ENCODE measurements at regions not wholly inside any gene's neighbourhood (a gene's known extent, or its start where the extent isn't known, plus 50 kb on each side); places are given as distances from the start of the nearest gene placed in this dataset.

DNA sequence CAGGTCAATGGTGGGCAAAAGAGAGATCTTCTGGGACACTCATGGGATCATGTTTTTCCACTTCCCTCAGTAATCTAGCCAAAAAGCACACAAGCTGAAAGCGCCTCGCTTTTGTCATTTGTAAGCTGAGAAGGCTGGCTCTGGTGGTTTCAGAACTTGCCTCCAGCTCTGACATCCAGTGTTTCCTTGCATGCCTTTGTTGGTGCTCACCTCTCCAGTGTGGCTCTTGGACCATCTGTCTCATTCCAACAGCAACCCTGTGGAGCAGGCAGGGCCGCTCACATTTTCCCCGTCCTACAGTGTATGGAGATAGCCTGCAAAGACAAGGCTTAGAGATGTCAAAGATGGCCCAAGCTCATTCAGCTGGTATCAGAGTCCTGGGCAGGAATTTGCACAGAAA is 160.8 kb upstream of the KLF4 start:
- TF ChIP-seq, protein P1, sequence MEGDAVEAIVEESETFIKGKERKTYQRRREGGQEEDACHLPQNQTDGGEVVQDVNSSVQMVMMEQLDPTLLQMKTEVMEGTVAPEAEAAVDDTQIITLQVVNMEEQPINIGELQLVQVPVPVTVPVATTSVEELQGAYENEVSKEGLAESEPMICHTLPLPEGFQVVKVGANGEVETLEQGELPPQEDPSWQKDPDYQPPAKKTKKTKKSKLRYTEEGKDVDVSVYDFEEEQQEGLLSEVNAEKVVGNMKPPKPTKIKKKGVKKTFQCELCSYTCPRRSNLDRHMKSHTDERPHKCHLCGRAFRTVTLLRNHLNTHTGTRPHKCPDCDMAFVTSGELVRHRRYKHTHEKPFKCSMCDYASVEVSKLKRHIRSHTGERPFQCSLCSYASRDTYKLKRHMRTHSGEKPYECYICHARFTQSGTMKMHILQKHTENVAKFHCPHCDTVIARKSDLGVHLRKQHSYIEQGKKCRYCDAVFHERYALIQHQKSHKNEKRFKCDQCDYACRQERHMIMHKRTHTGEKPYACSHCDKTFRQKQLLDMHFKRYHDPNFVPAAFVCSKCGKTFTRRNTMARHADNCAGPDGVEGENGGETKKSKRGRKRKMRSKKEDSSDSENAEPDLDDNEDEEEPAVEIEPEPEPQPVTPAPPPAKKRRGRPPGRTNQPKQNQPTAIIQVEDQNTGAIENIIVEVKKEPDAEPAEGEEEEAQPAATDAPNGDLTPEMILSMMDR (conservative IDR thresholded peaks at IDR 0.05; ENCODE audit: low read length): no peak
- peak; percentile 64 for DNase-seq (ENCODE audit: low read depth)
- no peak overlapping the region for H3K4me3 ChIP-seq (ENCODE audit: low read length)

DNA sequence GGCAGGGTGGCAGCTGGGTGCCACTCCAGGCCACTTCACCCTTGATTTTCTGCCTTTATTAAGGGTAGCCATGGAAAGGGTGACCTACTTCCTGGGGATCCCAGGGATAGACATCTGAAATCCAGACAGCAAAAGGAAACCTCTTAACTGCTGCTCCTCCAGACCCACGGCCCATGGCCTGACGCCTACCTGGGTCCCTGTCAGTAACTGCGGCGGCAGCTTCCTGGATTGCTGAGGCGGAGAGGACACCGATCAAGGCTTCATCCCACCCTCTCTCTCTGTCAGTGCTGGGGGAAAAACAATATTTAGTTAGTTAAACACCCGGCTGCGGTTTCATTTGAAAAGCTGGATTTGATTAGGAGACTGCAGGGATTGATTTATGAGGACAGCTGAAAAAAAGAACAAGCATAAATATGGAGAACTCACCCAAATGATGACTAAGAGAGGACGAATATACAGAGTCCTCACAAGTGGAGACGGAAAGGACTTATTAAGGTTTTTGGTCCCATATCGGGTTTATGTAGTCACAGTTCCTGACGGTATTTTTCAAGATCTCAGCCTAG is 158.7 kb upstream of the KLF4 start:
- no peak overlapping the region for H3K4me3 ChIP-seq (ENCODE audit: low read length)
- peak; percentile 60 for DNase-seq (ENCODE audit: low read depth)
- TF ChIP-seq, protein P1 (conservative IDR thresholded peaks at IDR 0.05; ENCODE audit: low read length): no peak

DNA sequence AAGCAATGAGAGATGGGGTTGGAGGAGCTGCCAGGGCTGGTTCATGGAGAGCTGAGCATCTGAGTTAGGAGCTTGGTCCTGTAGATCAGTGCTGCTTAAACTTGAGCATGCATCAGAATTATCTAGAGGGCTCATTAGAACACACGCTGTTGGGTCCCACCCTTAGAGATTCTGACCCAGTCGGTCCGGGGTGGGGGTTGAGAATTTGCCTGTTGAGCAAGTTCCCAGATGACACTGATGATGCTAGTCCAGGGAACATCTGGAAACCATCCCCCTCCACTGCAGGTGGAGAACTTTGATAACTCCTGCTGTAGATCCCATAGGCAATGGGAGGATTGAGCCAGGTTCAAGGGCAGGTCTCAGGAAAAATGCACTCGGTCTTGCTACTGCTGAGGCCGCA is 158.0 kb upstream of the KLF4 start:
- TF ChIP-seq, protein P1 (conservative IDR thresholded peaks at IDR 0.05; ENCODE audit: low read length): no peak
- DNase-seq (ENCODE audit: low read depth): no peak
- no peak overlapping the region for H3K4me3 ChIP-seq (ENCODE audit: low read length)

DNA sequence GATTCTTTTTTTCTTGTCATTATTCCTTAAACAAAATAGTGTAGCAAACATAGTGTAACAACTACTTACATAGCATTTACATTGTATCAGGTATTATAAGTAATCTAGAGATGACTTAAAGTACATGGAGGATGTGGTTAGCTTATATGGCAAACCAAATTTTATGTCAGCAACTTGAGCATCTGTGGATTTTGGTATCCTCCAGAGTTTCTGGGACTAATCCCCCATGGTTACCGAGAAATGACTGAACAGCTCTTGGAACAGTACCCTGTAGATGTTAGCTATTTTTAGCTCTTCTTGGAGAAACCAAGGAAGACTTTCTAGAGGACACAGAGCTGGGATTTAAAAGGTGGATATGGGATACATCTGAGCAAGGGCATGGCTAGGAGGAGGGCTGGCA is 157.6 kb upstream of the KLF4 start:
- DNase-seq (ENCODE audit: low read depth): no peak
- TF ChIP-seq, protein P1 (conservative IDR thresholded peaks at IDR 0.05; ENCODE audit: low read length): no peak
- no peak overlapping the region for H3K4me3 ChIP-seq (ENCODE audit: low read length)

DNA sequence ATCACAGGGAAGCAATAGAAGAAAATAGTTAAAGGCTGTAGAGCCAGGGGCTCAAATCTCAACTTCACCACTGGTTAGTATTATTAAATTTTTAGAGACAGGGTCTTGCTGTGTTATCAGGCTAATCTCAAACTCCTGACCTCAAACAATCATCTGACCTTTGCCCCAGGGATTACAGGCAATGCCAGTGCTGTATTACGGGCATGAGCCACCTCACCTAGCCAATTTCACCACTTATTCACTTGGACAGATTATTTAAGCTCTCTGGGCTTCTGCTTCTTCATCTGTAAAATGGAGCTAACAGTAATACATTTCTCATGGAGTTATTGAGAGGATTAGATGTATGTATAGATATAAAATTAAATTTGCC is 155.9 kb upstream of the KLF4 start:
- no peak for DNase-seq (ENCODE audit: low read depth)
- TF ChIP-seq, protein P1 (conservative IDR thresholded peaks at IDR 0.05; ENCODE audit: low read length): no peak
- H3K4me3 ChIP-seq (ENCODE audit: low read length): no peak overlapping the region

DNA sequence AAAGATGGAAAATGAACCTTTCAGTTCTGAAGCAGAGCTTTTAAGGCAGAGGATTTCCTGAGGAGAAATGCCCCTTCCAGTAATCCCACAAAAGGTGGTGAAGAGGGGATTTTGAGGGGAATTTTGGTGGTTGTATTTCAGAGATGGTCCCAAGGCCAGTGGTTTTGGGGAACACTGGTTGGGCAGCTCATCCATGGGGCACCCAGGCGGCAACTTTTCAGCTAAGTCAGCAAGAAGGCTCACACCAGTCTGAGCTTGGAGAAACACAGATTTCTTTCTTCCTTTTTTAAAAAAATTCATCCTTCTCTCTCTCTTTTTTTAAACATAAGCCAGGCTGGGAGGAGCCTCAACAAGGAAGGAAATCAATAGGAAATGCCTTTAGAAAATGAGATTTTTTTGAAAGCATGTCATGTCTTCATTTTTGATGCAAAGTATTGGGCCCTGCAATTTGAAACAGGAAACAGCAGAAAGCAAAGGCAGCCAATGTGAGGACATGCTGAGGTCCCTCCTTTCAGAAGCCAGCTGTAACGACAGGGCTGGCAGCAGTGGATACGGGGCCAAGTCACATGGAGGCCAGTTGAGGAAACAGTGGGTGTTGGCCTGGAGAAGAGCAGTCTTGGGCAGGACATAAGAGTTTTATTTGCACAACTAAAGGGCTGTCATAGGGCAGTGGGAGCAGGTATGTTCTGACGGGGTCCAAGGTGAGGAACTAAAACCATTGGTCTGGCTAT is 155.3 kb upstream of the KLF4 start:
- TF ChIP-seq, protein P1 (conservative IDR thresholded peaks at IDR 0.05; ENCODE audit: low read length): no peak
- DNase-seq (ENCODE audit: low read depth): peak; percentile 34
- no peak overlapping the region for H3K4me3 ChIP-seq (ENCODE audit: low read length)

DNA sequence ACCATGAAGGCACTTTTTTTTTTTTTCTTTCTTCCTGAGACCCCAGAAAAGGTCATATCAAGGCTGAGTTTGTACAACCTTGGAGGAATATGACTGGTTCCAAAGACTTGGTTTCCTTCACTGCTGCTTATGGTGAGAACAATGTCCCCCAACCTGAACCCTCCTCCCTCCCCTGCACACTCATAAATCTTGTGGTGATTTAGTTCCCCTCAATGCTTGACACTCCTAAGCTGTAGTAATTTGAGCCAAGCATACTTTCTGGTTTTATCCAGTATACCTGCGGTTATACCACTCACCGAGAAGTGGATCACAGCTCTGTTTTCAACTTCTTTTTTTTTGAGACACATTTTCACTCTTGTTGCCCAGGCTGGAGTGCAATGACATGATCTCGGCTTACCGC is 149.9 kb upstream of the KLF4 start:
- DNase-seq (ENCODE audit: low read depth): no peak
- H3K4me3 ChIP-seq (ENCODE audit: low read length): no peak overlapping the region
- TF ChIP-seq, protein P1 (conservative IDR thresholded peaks at IDR 0.05; ENCODE audit: low read length): no peak

Measured in AG10803 (cell line).